Stimulated activated CD8-positive, alpha-beta memory T cell treated with anti-CD3 and anti-CD28 coated beads, Interleukin-4, amount 100 ng/mL, for 1 hour (primary cell): ENCODE measurements at regions not wholly inside any gene's neighbourhood (a gene's known extent, or its start where the extent isn't known, plus 50 kb on each side); places are given as distances from the start of the nearest gene placed in this dataset.
"Not testable (repeated sequence)": the region's sequence is repeated elsewhere in the genome, so short reads cannot be mapped to it uniquely, and the experiment has no call there.

Experiments
- DNase-seq, 2 donors: peaks; one replicate each; pipeline ENCODE4 v3.0.0-alpha.2; 2020; ENCODE audit warnings: low read depth in 2 of 2, low spot score in 1 of 2

GRCh38 chr6:141976994-141977393, 155.7 kb upstream of the GJE1 start:
- DNase-seq = no peak

- not testable (repeated sequence) for DNase-seq
Measured at GRCh38 chr6:141969768-141970415, 162.8 kb upstream of the GJE1 start.

- DNase-seq = no peak
Measured at GRCh38 chr6:141969201-141969600, 163.5 kb upstream of the GJE1 start.

- no peak for DNase-seq
Measured at GRCh38 chr6:141968632-141969031, 164.1 kb upstream of the GJE1 start.

- DNase-seq = no peak
Measured at GRCh38 chr6:141965016-141965545, 167.6 kb upstream of the GJE1 start.

GRCh38 chr6:141963543-141964295, 169.0 kb upstream of the GJE1 start:
- no peak for DNase-seq

- no peak for DNase-seq
Measured at GRCh38 chr6:141957271-141957670, 175.5 kb upstream of the GJE1 start.

GRCh38 chr6:141956868-141957267, 175.9 kb upstream of the GJE1 start:
- DNase-seq = no peak

GRCh38 chr6:141956046-141956761, 176.5 kb upstream of the GJE1 start:
- DNase-seq = no peak

GRCh38 chr6:141953072-141953471, 179.7 kb upstream of the GJE1 start:
- DNase-seq = no peak

GRCh38 chr6:141946502-141946901, 186.2 kb upstream of the GJE1 start:
- no peak for DNase-seq

- no peak for DNase-seq
Measured at GRCh38 chr6:141938664-141939063, 194.1 kb upstream of the GJE1 start.

GRCh38 chr6:141932685-141933084, 200.0 kb upstream of the GJE1 start:
- no peak for DNase-seq

- not testable (repeated sequence) for DNase-seq
Measured at GRCh38 chr6:141926200-141926900, 206.4 kb upstream of the GJE1 start.

- DNase-seq = no peak
Measured at GRCh38 chr6:141925001-141925400, 207.7 kb upstream of the GJE1 start.

GRCh38 chr6:141922898-141923297, 209.8 kb upstream of the GJE1 start:
- no peak for DNase-seq

GRCh38 chr6:141916682-141917505, 215.8 kb upstream of the GJE1 start:
- DNase-seq = not testable (repeated sequence)

- DNase-seq = no peak
Measured at GRCh38 chr6:141914646-141915045, 218.1 kb upstream of the GJE1 start.

GRCh38 chr6:141906569-141907080, 226.1 kb upstream of the GJE1 start:
- DNase-seq = no peak

GRCh38 chr6:141890661-141891060, 242.1 kb upstream of the GJE1 start:
- no peak for DNase-seq
